OCI-LY1 (cell line): ENCODE measurements at regions not wholly inside any gene's neighbourhood (a gene's known extent, or its start where the extent isn't known, plus 50 kb on each side); places are given as distances from the start of the nearest gene placed in this dataset.
"Not testable (repeated sequence)": the region's sequence is repeated elsewhere in the genome, so short reads cannot be mapped to it uniquely, and the experiment has no call there.

Experiments used
- H2AFZ ChIP-seq: fragments of 200-600 bp; sonication (generic), shearing (Covaris generic); 2 replicates; pipeline ENCODE4 v1.6.0; 2014; ENCODE audit warnings: antibody characterized with exemption, mild to moderate bottlenecking, low read length
- H3F3A ChIP-seq: fragments of 200-600 bp; sonication (generic), shearing (Covaris generic); 2 replicates; pipeline ENCODE4 v1.6.0; 2014; ENCODE audit warnings: mild to moderate bottlenecking, antibody characterized with exemption, low read length, moderate library complexity; ENCODE audit not compliant: insufficient read depth
- H3K27ac ChIP-seq: fragments of 200-600 bp; sonication (generic); 2 replicates; pipeline ENCODE4 v1.5.1; 2014; ENCODE audit warnings: low read length, mixed run types, mild to moderate bottlenecking, low read depth; ENCODE audit not compliant: poor library complexity, severe bottlenecking
- H3K27me3 ChIP-seq: fragments of 200-600 bp; sonication (generic); 2 replicates; pipeline ENCODE4 v1.6.0; 2014; ENCODE audit warnings: antibody characterized with exemption, mild to moderate bottlenecking, low read length, moderate library complexity; ENCODE audit not compliant: insufficient read depth
- H3K36me3 ChIP-seq: fragments of 200-600 bp; sonication (generic); 2 replicates; pipeline ENCODE4 v1.6.1; 2014; ENCODE audit warnings: mild to moderate bottlenecking, antibody characterized with exemption, low read length, moderate library complexity, mixed read lengths; ENCODE audit not compliant: insufficient read depth
- H3K4me1 ChIP-seq: fragments of 200-600 bp; sonication (generic); 2 replicates; pipeline ENCODE4 v1.5.1; 2014; ENCODE audit warnings: mild to moderate bottlenecking, low read length, moderate library complexity; ENCODE audit not compliant: insufficient read depth, severe bottlenecking
- H3K4me2 ChIP-seq: fragments of 200-600 bp; sonication (generic), shearing (Covaris generic); 2 replicates; pipeline ENCODE4 v1.6.1; 2014; ENCODE audit warnings: low read length
- H3K4me3 ChIP-seq: fragments of 200-600 bp; sonication (generic); 2 replicates; pipeline ENCODE4 v1.5.1; 2014; ENCODE audit warnings: low read length, low read depth, mild to moderate bottlenecking, mixed read lengths; ENCODE audit not compliant: poor library complexity, severe bottlenecking
- H3K79me2 ChIP-seq: fragments of 200-600 bp; shearing (Covaris generic); 2 replicates; pipeline ENCODE4 v1.6.1; 2016; ENCODE audit warnings: mixed run types, low read length, mixed read lengths; ENCODE audit not compliant: insufficient read depth
- H3K9ac ChIP-seq: fragments of 200-600 bp; sonication (generic), shearing (Covaris generic); 2 replicates; pipeline ENCODE4 v1.6.1; 2014; ENCODE audit warnings: mild to moderate bottlenecking, low read length, mixed read lengths
- H3K9me2 ChIP-seq: fragments of 200-600 bp; sonication (generic), shearing (Covaris generic); 2 replicates; pipeline ENCODE4 v1.6.1; 2014; ENCODE audit warnings: low read depth, mild to moderate bottlenecking, low read length, mixed read lengths
- H3K9me3 ChIP-seq: fragments of 200-600 bp; shearing (Covaris generic); 2 replicates; pipeline ENCODE4 v1.6.1; 2014; ENCODE audit warnings: low read length, mixed read lengths
- H4K20me1 ChIP-seq: fragments of 200-600 bp; sonication (generic), shearing (Covaris generic); 2 replicates; pipeline ENCODE4 v1.6.0; 2016; ENCODE audit warnings: mild to moderate bottlenecking, low read length; ENCODE audit not compliant: insufficient read depth
- CTCF ChIP-seq: fragments of 200-600 bp; sonication (generic), shearing (Covaris generic); IDR thresholded peaks from 2 replicates; pipeline ENCODE4 v1.5.1; 2017; ENCODE audit warnings: mild to moderate bottlenecking, antibody characterized with exemption, low read length, moderate library complexity, mixed read lengths
- EZH2 ChIP-seq: fragments of 200-600 bp; sonication (generic), shearing (Covaris generic); IDR thresholded peaks from 2 replicates; pipeline ENCODE4 v1.8.0; 2017; ENCODE audit warnings: borderline replicate concordance, mixed run types, mild to moderate bottlenecking, antibody characterized with exemption, low read length, moderate library complexity, mixed read lengths

GRCh38 chr12:42017051-42017450 is 127.6 kb downstream of the GXYLT1 start:
- Histone ChIP-seq H3K4me3 (no peak overlapping the region), H3K79me2 (no peaks in the 10 kb centered on the region), H3K27ac (no peak overlapping the region), H3K9me2 (no peaks in the 10 kb centered on the region), H2AFZ (no peak overlapping the region), H3K4me2 (no peak overlapping the region), H4K20me1 (no peaks in the 10 kb centered on the region), H3K27me3 (no peaks in the 10 kb centered on the region), H3K4me1 (no peaks in the 10 kb centered on the region), H3F3A (no peaks in the 10 kb centered on the region), H3K9me3 (no peaks in the 10 kb centered on the region), H3K36me3 (no peaks in the 10 kb centered on the region), H3K9ac (no peak overlapping the region)
- TF ChIP-seq CTCF = no peak
- no peak for TF ChIP-seq EZH2

GRCh38 chr12:42015051-42015461 is 129.6 kb downstream of the GXYLT1 start:
- no peaks in the 10 kb centered on the region for H3K27me3 ChIP-seq
- H4K20me1 ChIP-seq = no peaks in the 10 kb centered on the region
- no peak overlapping the region for H3K4me3 ChIP-seq
- H3K79me2 ChIP-seq = no peaks in the 10 kb centered on the region
- H2AFZ ChIP-seq = no peak overlapping the region
- no peaks in the 10 kb centered on the region for H3K4me1 ChIP-seq
- no peaks in the 10 kb centered on the region for H3K36me3 ChIP-seq
- TF ChIP-seq CTCF (no peak), EZH2 (no peak)
- no peaks in the 10 kb centered on the region for H3K9me2 ChIP-seq
- H3K27ac ChIP-seq = no peak overlapping the region
- H3K9me3 ChIP-seq = no peaks in the 10 kb centered on the region
- no peak overlapping the region for H3K9ac ChIP-seq
- H3K4me2 ChIP-seq = no peak overlapping the region
- no peaks in the 10 kb centered on the region for H3F3A ChIP-seq

- H3K4me3 ChIP-seq, H3K36me3 ChIP-seq, H3K79me2 ChIP-seq, H3K9ac ChIP-seq, H3K9me3 ChIP-seq, H3K9me2 ChIP-seq, H3K27me3 ChIP-seq, H2AFZ ChIP-seq, H3K4me2 ChIP-seq, H3K4me1 ChIP-seq, H3K27ac ChIP-seq, H3F3A ChIP-seq, H4K20me1 ChIP-seq: not testable (repeated sequence)
These were observed 132.2 kb downstream of the GXYLT1 start for GRCh38 chr12:42012501-42012900.

- no peak overlapping the region for H3K27ac ChIP-seq
- H3K4me2 ChIP-seq = no peak overlapping the region
- no peaks in the 10 kb centered on the region for H3K36me3 ChIP-seq
- H2AFZ ChIP-seq = no peak overlapping the region
- TF ChIP-seq EZH2 (no peak), CTCF (no peak)
- H3K4me1 ChIP-seq = no peaks in the 10 kb centered on the region
- H4K20me1 ChIP-seq = no peaks in the 10 kb centered on the region
- no peak overlapping the region for H3K9ac ChIP-seq
- no peaks in the 10 kb centered on the region for H3K79me2 ChIP-seq
- H3K4me3 ChIP-seq = no peak overlapping the region
- H3K9me2 ChIP-seq = no peaks in the 10 kb centered on the region
- no peaks in the 10 kb centered on the region for H3F3A ChIP-seq
- no peaks in the 10 kb centered on the region for H3K9me3 ChIP-seq
- H3K27me3 ChIP-seq = no peaks in the 10 kb centered on the region
These were observed 134.0 kb downstream of the GXYLT1 start for GRCh38 chr12:42010715-42011114.
